ENCODE measurements at regions not wholly inside any gene's neighbourhood (a gene's known extent, or its start where the extent isn't known, plus 50 kb on each side); places are given as distances from the start of the nearest gene placed in this dataset.

- no peak for DNase-seq
Observed at GRCh38 chr20:11810311-11811083, 107.2 kb upstream of the BTBD3 start.

DNA sequence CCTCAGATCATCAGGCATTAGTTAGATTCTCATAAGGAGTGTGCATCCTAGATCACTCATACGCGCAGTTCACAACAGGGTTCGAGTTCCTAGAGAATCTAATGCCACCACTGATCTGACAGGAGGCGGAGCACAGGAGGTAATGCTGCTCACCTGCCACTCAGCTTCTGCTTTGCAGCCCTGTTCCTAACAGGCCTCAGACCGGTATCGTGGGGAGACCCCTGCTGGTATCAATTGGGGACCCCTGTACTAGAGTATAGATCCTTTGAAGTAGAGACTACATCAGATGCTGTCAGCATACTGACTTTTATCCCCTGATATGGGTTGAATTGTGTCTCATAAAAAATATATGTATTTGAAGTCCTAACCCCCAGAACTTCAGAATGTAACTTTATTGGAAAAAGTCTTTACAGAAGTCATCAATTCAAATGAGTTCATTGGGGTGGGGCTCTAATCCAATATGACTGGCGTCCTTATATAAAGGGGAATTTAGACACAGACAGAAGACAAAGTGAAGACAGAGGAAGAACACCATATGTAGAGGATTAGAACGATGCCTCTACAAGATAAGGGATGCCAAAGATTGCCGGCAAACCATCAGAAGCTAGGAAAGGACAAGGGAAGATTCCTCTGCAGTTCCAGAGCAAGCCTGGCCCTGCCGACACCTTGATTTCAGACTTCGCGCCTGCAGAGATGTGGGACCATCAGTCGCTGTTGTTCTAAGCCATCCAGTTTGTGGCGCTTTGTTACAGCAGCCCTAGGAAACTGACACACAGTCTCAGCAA lies 104.4 kb upstream of the BTBD3 start:
- no peak for DNase-seq

DNA sequence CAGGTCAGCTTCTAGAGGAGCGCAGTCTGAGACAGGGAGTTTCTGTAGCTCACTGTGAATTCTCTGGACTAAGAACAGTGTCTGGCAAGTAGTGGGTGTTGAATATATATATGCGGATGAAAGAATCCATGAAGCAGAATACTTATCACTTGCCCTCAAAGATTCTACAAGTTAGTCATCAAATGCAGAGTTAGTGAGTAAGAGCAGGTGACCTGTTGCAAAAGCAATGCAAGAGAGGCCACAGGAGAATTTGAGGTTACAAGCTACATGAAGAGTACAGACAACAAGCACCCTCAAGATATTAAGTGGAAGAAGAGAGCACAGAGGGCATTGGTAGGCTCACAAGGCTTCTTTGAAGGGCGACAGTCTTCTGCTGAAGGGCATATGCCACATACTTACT lies 103.4 kb upstream of the BTBD3 start:
- no peak for DNase-seq

GRCh38 chr20:11820838-11821237 lies 96.9 kb upstream of the BTBD3 start:
- no peak for DNase-seq

GRCh38 chr20:11822540-11822794 lies 95.2 kb upstream of the BTBD3 start:
- no peak for DNase-seq

GRCh38 chr20:11826334-11826733 lies 91.4 kb upstream of the BTBD3 start:
- no peak for DNase-seq

- no peak for DNase-seq
Observed at GRCh38 chr20:11832397-11832796, 85.3 kb upstream of the BTBD3 start.

DNA sequence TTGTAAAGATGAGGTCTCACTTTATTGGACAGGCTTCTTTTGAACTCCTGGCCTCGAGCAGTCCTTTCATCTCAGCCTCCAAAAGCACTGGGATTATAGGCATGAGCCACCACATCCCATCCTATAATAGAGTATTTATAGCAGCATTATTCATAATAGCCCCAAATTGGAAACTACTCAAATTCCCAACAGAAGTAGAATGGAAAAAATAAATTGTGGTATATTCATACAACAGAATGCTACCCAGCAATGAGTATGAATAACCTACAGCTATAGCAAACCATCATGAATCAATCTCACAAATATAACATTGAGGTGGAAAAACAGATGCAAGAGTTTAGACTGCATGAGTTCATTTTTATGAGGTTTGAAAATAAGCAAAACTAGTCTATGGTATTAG lies 84.8 kb upstream of the BTBD3 start:
- no peak for DNase-seq

- DNase-seq, result no peak
Observed at GRCh38 chr20:11833825-11834224, 83.9 kb upstream of the BTBD3 start.

DNA sequence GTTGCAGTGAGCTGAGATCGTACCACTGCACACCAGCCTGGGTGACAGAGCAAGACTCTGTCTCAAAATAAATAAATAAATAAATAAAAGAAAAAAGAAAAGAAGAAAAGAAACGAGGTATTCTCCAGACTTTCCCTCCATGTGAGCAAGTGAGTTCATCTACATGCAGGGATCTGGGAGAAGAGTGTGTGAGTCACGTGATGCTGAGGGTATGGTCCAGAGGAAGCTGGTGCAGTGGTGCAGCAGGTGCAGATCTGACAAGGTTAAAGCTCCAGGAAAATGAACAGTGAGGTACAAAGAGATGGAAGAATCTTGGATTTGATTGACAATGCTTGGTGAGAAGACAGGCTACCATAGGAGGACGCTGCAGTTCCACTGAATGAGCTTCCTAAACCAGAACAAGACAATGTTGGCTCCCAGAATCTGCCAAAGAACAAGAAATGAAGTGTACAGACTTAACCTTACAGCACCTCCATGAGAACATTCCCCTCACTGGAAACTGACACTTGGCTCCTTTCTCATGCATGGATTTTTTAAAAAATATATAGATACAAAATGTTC lies 79.5 kb upstream of the BTBD3 start:
- peak in 1 of 2 experiments; percentile 32 for DNase-seq

DNA sequence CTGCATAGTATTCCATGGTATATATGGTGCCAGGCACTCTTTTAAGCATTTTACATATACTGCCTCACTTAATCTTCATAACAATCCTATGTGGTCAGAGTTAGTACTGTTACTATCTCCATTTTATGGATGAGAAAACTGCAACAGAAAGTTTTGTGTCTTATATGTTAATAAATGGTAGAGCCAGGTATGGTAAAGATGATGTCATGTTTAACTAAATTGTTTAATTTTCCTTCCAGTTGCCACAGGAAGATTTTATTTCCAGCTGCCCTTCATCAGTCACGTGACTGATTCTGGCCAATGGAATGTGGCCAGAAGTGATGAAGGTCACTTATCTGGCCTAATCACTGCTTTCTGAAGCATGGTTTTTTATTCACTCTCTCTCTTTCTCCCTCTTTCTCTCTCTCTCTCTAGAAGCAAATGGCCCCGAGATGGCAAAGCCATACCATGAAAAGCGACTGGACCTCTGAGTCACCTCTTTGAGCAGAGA lies 75.7 kb upstream of the BTBD3 start:
- DNase-seq, result no peak

- DNase-seq, result peak in 1 of 2 experiments; percentile 3
Observed at GRCh38 chr20:11843289-11843688, 74.4 kb upstream of the BTBD3 start.

DNA sequence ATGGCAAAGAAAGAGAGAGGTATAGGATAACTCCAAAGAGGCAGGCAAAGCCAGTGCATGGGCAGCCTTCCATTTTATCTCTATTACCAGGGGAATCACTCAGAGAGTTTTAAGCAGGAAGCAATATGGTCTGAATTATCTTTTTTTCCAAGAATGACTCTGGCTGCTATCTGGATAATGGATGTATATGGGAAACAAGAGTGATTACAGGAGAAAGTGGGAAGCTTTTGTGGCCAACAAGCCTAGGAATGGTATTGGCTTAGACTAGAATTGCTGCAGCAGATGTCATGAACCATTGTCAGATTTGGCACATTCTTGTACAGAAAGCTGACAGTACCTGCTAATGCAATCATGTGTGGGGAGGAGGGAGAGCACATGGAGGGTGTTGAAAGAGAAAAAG lies 73.0 kb upstream of the BTBD3 start:
- DNase-seq, result no peak

DNA sequence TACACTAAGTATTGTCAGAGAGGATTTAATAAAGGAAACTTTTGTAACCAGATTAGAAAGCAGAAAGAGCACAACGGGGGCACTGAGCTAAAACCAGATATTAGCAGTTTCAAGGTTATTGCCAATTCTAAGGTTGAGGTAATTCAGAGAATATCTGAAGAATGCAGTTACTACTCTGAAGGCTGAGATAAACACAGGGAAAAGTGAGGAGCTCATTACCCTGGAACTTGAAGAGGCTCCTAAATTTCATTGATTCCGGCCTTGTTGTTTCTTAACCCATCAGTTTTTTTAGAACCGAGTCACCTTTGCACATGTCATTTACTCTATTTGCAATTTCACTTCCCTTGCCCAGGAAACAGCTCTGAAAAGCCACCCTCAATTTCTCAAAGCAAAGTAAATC lies 72.4 kb upstream of the BTBD3 start:
- no peak for DNase-seq

- no peak for DNase-seq
Observed at GRCh38 chr20:11846131-11846530, 71.6 kb upstream of the BTBD3 start.

DNA sequence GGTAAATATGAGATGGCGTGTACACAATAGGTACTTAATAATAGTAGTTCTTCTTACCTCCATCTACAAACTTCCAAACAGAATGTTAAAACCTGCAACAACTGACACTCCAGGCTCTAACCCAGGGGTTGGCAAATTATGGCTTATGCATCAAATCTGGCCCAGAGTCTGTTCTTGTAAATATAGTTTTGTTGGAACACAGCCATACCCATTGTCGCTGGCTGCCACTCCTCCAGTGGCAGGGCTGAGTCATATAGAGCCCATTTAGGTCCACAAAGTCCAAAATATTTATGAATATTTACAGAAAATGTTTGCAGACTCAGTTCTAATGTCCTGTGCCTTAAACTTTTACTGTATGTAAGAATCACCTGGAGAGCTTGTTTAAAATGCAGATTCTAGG lies 69.9 kb upstream of the BTBD3 start:
- no peak for DNase-seq

DNA sequence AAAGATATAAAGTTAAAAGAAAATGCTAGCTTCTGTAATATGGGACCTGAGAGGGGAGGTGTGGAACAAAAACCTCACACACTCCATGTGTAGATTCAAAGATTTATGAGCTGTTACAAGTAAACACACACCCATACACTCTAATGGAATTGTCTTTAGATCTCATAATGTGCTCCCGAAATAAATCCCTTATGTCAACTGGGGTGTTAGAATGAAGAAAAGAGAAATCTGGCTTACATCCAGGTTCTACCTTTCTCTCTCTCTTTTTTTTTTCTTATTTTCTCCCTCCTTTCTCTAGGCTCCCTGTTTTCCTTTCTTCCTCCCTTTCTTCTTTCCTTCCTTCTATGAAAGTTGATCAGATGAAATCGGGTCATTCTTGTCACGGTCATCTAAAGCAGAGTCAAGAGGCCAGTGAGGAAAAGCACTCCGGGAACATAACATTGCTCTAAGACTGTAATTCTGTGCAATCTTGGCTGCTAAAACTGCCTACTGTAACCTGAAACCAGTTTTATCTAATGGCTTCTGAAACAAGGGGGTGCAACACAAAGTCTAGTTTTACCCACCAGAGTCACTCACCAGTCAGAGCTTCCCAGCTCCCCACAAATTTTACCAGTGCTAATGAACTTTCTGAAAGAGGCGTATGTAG lies 68.3 kb upstream of the BTBD3 start:
- DNase-seq, result no peak

GRCh38 chr20:11849976-11850670 lies 67.6 kb upstream of the BTBD3 start:
- no peak for DNase-seq

DNA sequence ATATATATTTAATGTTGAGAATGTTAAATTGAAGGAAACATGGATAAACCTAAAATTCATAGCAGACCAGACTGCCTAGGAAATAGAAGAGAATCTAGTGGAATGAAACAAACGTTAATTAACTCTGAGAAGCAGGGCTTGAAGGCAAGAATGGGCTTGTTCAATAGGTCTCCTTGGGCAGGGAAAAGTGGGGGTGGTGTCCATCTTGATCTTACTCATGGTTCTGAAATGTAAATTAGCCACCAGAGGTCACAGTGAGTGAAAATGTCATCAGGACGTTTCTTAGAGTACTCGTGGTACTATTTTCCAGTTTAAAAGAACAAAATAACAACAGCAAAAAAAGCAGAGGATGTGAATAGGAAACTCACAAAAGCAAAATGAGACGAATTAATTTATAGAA lies 66.8 kb upstream of the BTBD3 start:
- DNase-seq, result no peak

- DNase-seq, result no peak
Observed at GRCh38 chr20:11851646-11852045, 66.0 kb upstream of the BTBD3 start.

DNA sequence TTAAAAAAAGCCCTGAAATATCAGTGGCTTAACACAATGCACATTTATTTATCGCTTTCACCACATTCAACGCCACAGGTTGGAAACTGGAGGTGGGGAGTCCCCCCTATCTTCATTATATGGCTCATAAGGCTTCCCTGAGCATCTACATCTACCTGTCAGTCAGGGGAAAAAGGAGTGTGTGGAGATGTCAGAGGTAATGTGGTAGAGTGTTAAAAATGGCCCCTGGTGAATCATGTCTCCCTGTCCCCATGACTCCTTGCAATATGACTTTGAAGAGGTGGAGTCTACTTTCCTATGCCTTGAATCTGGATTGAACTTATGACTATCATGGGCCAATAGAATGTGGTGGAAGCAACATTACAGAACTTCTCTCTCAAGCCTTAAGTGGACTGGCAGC lies 65.5 kb upstream of the BTBD3 start:
- no peak for DNase-seq

DNA sequence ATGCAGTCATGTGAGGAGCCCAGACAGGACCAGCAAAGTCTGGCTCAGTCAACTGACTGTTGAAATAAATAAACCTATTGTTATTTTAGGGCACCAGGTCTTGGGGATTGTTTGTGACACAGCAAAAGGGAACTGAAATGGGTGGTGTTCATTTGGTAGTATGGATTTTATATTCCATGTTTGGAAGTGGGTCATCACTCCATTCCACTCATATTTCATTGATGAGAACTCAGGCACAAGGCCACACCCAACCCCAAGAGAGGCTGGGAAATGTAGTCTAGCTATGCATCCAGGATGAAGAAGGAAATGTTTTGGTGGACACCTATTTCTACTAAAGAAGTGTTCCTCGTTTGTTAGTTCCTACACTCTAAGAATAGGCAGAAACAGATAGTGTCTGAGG lies 64.9 kb upstream of the BTBD3 start:
- no peak for DNase-seq

- DNase-seq, result no peak
Observed at GRCh38 chr20:11853359-11853758, 64.3 kb upstream of the BTBD3 start.
